ENCODE measurements at regions not wholly inside any gene's neighbourhood (a gene's known extent, or its start where the extent isn't known, plus 50 kb on each side); places are given as distances from the start of the nearest gene placed in this dataset.
A peak's percentile ranks its signal among the peaks of the same experiment; 100 is the strongest.

DNA sequence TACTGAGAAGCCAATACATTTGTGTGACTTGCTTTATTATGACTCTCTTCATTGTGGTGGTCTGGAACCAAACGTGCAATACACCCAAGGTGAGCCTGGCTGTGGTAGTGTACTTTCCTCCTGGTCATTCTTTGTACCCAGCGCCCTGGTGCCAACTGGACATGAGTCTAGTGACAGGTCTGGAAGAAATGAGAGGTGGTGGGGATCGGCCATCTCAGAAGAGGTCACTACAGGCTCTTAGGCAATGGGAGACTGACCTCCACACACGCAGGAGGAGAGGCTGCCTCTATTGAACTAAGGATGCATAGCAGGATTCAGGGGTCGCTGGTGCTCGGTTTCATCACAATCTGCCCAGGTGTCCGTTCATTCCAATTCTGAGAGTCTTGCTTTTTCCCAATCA, 56.4 kb upstream of the RTL6 start:
- DNase-seq (ENCODE audit: low read depth), result no peak

DNA sequence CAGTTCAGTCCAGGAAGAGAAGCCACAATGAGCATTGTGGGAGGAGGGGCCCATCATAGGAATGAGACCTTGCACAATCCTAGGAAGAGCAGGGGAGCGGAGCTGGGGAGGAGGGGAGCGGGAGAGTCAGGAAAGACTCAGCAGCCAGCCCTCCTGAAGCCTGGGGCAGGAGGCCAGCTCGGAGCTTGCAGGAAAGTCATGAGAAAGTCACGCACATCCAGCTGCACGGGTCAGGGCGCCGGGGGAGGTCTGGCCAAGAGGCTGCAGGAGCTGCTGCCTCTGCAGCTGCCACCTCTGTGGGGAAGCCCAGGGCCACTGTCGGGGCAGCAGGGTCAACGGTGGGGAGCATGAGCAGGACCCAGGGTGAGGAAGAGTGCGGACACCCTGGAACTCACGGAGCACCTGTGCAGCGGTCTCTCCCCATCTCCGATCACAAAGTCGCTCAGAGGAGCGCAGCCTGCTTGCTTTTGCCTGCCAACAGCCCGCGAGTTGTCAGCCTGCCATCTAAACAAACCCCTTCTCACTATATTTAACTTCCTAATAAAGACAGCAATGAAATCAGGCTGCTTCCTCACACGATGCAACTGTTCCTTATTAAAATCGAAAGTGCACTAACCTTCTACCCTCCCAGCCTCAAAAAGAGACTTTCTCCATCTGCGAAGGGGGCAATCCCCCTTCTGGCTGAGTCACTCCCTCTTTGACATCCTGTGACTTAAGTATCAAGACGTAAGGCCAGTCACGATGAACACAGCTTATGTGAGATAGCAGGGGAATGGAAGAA, 52.9 kb upstream of the RTL6 start:
- peak; percentile 90 for DNase-seq (ENCODE audit: low read depth)

DNA sequence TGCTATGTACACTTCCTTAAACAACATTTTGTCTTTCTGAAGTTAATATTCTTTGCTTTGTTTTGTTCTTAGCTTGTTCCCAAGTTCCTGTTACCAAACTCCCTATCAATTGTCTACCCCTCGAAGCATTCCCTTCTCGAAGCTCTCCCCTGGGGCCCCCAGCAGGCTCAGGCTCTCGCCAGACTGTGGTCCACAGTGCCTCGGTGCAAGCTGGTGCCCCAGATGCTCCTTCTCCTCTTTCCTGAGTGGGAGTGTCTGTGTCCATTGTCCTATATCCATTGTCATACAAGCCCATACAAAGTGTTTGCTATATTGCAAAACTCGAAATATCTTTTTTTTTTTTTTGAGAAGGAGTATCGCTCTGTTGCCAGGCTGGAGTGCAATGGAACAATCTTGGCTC, 51.7 kb upstream of the RTL6 start:
- DNase-seq (ENCODE audit: low read depth), result no peak

DNA sequence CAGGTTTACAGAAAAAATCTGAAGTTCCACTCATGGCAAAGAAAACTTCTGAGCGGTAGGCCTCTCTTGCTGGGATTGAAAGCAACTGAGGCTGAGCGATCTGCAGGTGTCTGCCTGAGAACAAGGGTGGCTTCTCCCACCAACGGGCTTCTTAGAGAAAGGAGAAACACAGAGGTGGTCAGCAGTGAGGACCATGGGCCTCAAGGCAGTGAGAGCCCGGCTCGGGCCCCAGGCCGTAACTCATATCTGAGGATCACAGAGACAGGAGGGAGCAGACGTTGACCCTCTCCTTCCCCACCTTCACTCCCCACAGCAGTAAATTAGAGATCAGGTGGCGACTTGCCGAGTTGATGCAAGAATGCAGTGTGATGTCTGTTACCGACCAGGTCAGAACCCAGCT, 50.9 kb upstream of the RTL6 start:
- no peak for DNase-seq (ENCODE audit: low read depth)
